HCT116 (cell line): ENCODE measurements at regions not wholly inside any gene's neighbourhood (a gene's known extent, or its start where the extent isn't known, plus 50 kb on each side); places are given as distances from the start of the nearest gene placed in this dataset.

Experiments
- POLR2AphosphoS5 ChIP-seq: IDR thresholded peaks from 2 replicates; pipeline ENCODE4 v1.6.1; 2011; ENCODE audit warnings: mild to moderate bottlenecking, low read depth, low read length, moderate library complexity
- RAD21 ChIP-seq: IDR thresholded peaks from 2 replicates; pipeline ENCODE4 v1.6.1; 2012; ENCODE audit warnings: low read depth, mild to moderate bottlenecking
- SIN3A ChIP-seq: IDR thresholded peaks from 2 replicates; pipeline ENCODE4 v1.6.1; 2012; ENCODE audit warnings: low read depth
- ZNF274 ChIP-seq: fragments of 200-500 bp; sonication (Bioruptor generic); IDR thresholded peaks from 2 replicates; pipeline ENCODE4 v1.6.1; 2014; ENCODE audit warnings: mild to moderate bottlenecking, low read depth, low read length, inconsistent platforms
- TF ChIP-seq, protein P1 (sequence below): IDR thresholded peaks from 2 replicates; pipeline ENCODE4 v1.6.1; 2012; ENCODE audit warnings: low read depth
- TF ChIP-seq, protein P2 (sequence below), 3 experiments: fragments of 200-600 bp in 1 of 3; sonication (generic) in 1 of 3; IDR thresholded peaks in 2 of 3; conservative IDR thresholded peaks in 1 of 3; 2 replicates each; pipeline ENCODE4 v1.5.1; 2012 to 2017; ENCODE audit warnings: low read depth in 2 of 3, low read length in 2 of 3, antibody characterized with exemption in 1 of 3, borderline replicate concordance in 1 of 3, control low read depth in 1 of 3, mild to moderate bottlenecking in 1 of 3, mixed read lengths in 1 of 3, mixed run types in 1 of 3, moderate library complexity in 1 of 3; ENCODE audit not compliant: insufficient read depth in 1 of 3

GRCh38 chr6:119626884-119627619 is 277.5 kb upstream of the MAN1A1 start (continued):
- TF ChIP-seq, protein P1, sequence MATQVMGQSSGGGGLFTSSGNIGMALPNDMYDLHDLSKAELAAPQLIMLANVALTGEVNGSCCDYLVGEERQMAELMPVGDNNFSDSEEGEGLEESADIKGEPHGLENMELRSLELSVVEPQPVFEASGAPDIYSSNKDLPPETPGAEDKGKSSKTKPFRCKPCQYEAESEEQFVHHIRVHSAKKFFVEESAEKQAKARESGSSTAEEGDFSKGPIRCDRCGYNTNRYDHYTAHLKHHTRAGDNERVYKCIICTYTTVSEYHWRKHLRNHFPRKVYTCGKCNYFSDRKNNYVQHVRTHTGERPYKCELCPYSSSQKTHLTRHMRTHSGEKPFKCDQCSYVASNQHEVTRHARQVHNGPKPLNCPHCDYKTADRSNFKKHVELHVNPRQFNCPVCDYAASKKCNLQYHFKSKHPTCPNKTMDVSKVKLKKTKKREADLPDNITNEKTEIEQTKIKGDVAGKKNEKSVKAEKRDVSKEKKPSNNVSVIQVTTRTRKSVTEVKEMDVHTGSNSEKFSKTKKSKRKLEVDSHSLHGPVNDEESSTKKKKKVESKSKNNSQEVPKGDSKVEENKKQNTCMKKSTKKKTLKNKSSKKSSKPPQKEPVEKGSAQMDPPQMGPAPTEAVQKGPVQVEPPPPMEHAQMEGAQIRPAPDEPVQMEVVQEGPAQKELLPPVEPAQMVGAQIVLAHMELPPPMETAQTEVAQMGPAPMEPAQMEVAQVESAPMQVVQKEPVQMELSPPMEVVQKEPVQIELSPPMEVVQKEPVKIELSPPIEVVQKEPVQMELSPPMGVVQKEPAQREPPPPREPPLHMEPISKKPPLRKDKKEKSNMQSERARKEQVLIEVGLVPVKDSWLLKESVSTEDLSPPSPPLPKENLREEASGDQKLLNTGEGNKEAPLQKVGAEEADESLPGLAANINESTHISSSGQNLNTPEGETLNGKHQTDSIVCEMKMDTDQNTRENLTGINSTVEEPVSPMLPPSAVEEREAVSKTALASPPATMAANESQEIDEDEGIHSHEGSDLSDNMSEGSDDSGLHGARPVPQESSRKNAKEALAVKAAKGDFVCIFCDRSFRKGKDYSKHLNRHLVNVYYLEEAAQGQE = no peak
- TF ChIP-seq, protein P2, sequence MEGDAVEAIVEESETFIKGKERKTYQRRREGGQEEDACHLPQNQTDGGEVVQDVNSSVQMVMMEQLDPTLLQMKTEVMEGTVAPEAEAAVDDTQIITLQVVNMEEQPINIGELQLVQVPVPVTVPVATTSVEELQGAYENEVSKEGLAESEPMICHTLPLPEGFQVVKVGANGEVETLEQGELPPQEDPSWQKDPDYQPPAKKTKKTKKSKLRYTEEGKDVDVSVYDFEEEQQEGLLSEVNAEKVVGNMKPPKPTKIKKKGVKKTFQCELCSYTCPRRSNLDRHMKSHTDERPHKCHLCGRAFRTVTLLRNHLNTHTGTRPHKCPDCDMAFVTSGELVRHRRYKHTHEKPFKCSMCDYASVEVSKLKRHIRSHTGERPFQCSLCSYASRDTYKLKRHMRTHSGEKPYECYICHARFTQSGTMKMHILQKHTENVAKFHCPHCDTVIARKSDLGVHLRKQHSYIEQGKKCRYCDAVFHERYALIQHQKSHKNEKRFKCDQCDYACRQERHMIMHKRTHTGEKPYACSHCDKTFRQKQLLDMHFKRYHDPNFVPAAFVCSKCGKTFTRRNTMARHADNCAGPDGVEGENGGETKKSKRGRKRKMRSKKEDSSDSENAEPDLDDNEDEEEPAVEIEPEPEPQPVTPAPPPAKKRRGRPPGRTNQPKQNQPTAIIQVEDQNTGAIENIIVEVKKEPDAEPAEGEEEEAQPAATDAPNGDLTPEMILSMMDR (IDR thresholded peaks at IDR 0.05 in 2 of 3, conservative IDR thresholded peaks at IDR 0.05 in 1 of 3; ENCODE audit: borderline replicate concordance in 1 of 3, insufficient read depth in 1 of 3, low read depth in 2 of 3, low read length in 2 of 3) = no peak
- no peak for TF ChIP-seq ZNF274
- TF ChIP-seq POLR2AphosphoS5 = no peak
- no peak for TF ChIP-seq RAD21
- no peak for TF ChIP-seq SIN3A
